ENCODE measurements at regions not wholly inside any gene's neighbourhood (a gene's known extent, or its start where the extent isn't known, plus 50 kb on each side); places are given as distances from the start of the nearest gene placed in this dataset.

DNA sequence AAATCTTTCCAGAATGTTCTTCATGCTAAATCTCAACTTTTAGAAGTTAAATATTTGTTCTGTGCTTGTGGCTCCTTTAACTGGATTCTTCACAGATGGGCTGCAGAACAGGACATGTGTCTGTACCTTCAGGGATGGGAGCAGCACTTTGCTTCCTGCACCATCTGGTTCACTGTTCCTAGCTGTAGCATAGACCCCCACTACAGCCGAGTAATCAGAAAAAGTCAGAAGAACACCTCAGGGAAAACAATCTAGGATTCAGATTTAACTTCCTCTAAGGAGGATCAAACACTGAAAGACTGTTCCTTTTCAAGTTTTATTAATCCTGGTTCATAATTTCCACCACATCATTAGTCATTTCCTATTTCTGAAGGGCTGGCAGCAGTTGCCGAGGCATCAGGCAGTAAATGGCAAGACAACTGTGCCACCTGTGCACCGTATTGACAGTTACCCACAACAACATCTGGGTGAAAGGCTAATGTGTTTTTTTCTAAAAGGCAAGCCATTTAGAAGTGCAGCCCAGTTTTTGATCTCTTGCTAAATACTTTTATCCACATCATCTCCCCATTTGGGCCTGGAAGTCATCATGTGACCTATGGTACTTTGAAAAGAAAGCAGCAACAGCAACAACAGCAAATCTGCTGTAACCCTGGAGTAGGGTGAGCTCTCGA, 212.8 kb upstream of the BMP4 start:
- no peaks in the 10 kb centered on the region for H3K9me3 ChIP-seq (replicated peaks in 1 of 2; ENCODE audit: control insufficient read depth in 1 of 2, insufficient read depth in 1 of 2, low read length in 2 of 2)
- H3K9ac ChIP-seq (ENCODE audit: insufficient read depth, low read length, poor library complexity, severe bottlenecking): no peak overlapping the region
- no peaks in the 10 kb centered on the region for H3K27me3 ChIP-seq (ENCODE audit: control insufficient read depth in 2 of 2, insufficient read depth in 2 of 2, low read length in 2 of 2)
- H2AFZ ChIP-seq (ENCODE audit: insufficient read depth, low read depth, low read length, poor library complexity, severe bottlenecking): no peak overlapping the region
- H3K4me3 ChIP-seq (replicated peaks in 1 of 3; ENCODE audit: low read depth in 2 of 3, low read length in 3 of 3): no peak overlapping the region
- H3K36me3 ChIP-seq (replicated peaks in 1 of 2; ENCODE audit: control insufficient read depth in 1 of 2, insufficient read depth in 2 of 2, low read length in 2 of 2): no peaks in the 10 kb centered on the region
- H3K4me1 ChIP-seq (ENCODE audit: control insufficient read depth in 1 of 2, insufficient read depth in 2 of 2, low read length in 2 of 2): no peaks in the 10 kb centered on the region
- H3K9me3 Mint-ChIP-seq: no peaks in the 10 kb centered on the region
- H3K4me1 Mint-ChIP-seq: no peaks in the 10 kb centered on the region
- H4K20me1 ChIP-seq (ENCODE audit: insufficient read depth, low read length): no peaks in the 10 kb centered on the region
- intact Hi-C loops (cut with micrococcal nuclease): no loop called here
- WGBS (ENCODE audit: insufficient coverage): 75% methylated on average over 2 of the region's 4 CpGs
- TF ChIP-seq, protein P1, sequence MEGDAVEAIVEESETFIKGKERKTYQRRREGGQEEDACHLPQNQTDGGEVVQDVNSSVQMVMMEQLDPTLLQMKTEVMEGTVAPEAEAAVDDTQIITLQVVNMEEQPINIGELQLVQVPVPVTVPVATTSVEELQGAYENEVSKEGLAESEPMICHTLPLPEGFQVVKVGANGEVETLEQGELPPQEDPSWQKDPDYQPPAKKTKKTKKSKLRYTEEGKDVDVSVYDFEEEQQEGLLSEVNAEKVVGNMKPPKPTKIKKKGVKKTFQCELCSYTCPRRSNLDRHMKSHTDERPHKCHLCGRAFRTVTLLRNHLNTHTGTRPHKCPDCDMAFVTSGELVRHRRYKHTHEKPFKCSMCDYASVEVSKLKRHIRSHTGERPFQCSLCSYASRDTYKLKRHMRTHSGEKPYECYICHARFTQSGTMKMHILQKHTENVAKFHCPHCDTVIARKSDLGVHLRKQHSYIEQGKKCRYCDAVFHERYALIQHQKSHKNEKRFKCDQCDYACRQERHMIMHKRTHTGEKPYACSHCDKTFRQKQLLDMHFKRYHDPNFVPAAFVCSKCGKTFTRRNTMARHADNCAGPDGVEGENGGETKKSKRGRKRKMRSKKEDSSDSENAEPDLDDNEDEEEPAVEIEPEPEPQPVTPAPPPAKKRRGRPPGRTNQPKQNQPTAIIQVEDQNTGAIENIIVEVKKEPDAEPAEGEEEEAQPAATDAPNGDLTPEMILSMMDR (IDR thresholded peaks at IDR 0.05): no peak
- H3K36me3 Mint-ChIP-seq: no peaks in the 10 kb centered on the region
- peaks cover 0 to 2% (median 2%) of the 10 kb centered on the region in 3 donors for H3K27me3 Mint-ChIP-seq (ENCODE audit: low read depth in 3 of 3)
- no peak overlapping the region for H3K4me3 Mint-ChIP-seq
- no peak overlapping the region for H3K27ac ChIP-seq (ENCODE audit: low read depth in 1 of 2, low read length in 2 of 2)
- H3K79me2 ChIP-seq (ENCODE audit: insufficient read depth, low read length): no peaks in the 10 kb centered on the region
- H3K27ac Mint-ChIP-seq: peak overlapping the region in 1 of 7 donors; percentile 14
- DNase-seq: no peak
- H3K4me2 ChIP-seq (replicated peaks; ENCODE audit: extremely low read depth, low read length, poor library complexity, severe bottlenecking): no peak overlapping the region

DNA sequence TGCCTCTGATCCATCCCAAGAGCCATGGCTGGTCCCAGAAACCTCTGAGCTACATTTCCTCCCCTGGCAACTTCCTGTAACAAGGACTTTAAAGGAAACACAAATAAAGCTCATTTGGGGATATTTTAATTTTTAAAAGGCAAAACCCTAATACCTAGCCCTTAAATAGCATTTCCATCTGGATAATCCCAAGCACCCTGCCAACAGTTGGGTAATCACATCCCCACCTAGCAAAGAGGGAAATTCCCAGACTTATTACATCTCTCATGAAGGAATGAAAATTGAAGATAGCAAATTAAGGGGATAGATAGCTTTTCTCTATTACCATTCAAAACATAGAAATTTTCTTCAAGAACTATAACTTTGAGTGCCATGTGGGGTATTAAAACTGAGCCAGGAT, 213.7 kb upstream of the BMP4 start:
- TF ChIP-seq, protein P1 (IDR thresholded peaks at IDR 0.05): no peak
- Histone ChIP-seq H4K20me1 (ENCODE audit: insufficient read depth, low read length) (no peaks in the 10 kb centered on the region), H3K9ac (ENCODE audit: insufficient read depth, low read length, poor library complexity, severe bottlenecking) (no peak overlapping the region), H2AFZ (ENCODE audit: insufficient read depth, low read depth, low read length, poor library complexity, severe bottlenecking) (no peak overlapping the region), H3K4me3 (replicated peaks in 1 of 3; ENCODE audit: low read depth in 2 of 3, low read length in 3 of 3) (no peak overlapping the region), H3K4me1 (ENCODE audit: control insufficient read depth in 1 of 2, insufficient read depth in 2 of 2, low read length in 2 of 2) (no peaks in the 10 kb centered on the region), H3K36me3 (replicated peaks in 1 of 2; ENCODE audit: control insufficient read depth in 1 of 2, insufficient read depth in 2 of 2, low read length in 2 of 2) (no peaks in the 10 kb centered on the region), H3K4me2 (replicated peaks; ENCODE audit: extremely low read depth, low read length, poor library complexity, severe bottlenecking) (no peak overlapping the region), H3K27me3 (ENCODE audit: control insufficient read depth in 2 of 2, insufficient read depth in 2 of 2, low read length in 2 of 2) (no peaks in the 10 kb centered on the region), H3K27ac (ENCODE audit: low read depth in 1 of 2, low read length in 2 of 2) (no peak overlapping the region), H3K79me2 (ENCODE audit: insufficient read depth, low read length) (no peaks in the 10 kb centered on the region), H3K9me3 (replicated peaks in 1 of 2; ENCODE audit: control insufficient read depth in 1 of 2, insufficient read depth in 1 of 2, low read length in 2 of 2) (no peaks in the 10 kb centered on the region)
- intact Hi-C loops (cut with micrococcal nuclease): no loop called here
- no peak for DNase-seq
- peaks cover 0 to 2% (median 2%) of the 10 kb centered on the region in 3 donors for H3K27me3 Mint-ChIP-seq (ENCODE audit: low read depth in 3 of 3)
- no peak overlapping the region for H3K4me3 Mint-ChIP-seq
- no peaks in the 10 kb centered on the region for H3K9me3 Mint-ChIP-seq
- no peak overlapping the region for H3K27ac Mint-ChIP-seq
- no peaks in the 10 kb centered on the region for H3K4me1 Mint-ChIP-seq
- H3K36me3 Mint-ChIP-seq: no peaks in the 10 kb centered on the region

Data from CD14-positive monocyte (primary cell).